Stimulated activated CD8-positive, alpha-beta memory T cell treated with anti-CD3 and anti-CD28 coated beads, Interleukin-15, amount 100 ng/mL, for 48 hours (primary cell): ENCODE measurements at regions not wholly inside any gene's neighbourhood (a gene's known extent, or its start where the extent isn't known, plus 50 kb on each side); places are given as distances from the start of the nearest gene placed in this dataset.

Experiments
- DNase-seq, 2 donors: peaks; one replicate each; pipeline ENCODE4 v3.0.0-alpha.2; 2020; ENCODE audit warnings: low read depth in 2 of 2

GRCh38 chr20:23174821-23175220, 88.7 kb upstream of the CD93 start:
- no peak for DNase-seq

GRCh38 chr20:23167431-23167830, 81.3 kb upstream of the CD93 start:
- no peak for DNase-seq

GRCh38 chr20:23166563-23166962, 80.4 kb upstream of the CD93 start:
- DNase-seq = no peak

GRCh38 chr20:23165964-23166363, 79.8 kb upstream of the CD93 start:
- no peak for DNase-seq

- DNase-seq = no peak
These were observed 79.2 kb upstream of the CD93 start for GRCh38 chr20:23165307-23165750.

- DNase-seq = no peak
These were observed 78.1 kb upstream of the CD93 start for GRCh38 chr20:23164176-23164601.

- no peak for DNase-seq
These were observed 77.4 kb upstream of the CD93 start for GRCh38 chr20:23163562-23163961.

- no peak for DNase-seq
These were observed 76.8 kb upstream of the CD93 start for GRCh38 chr20:23162887-23163286.

GRCh38 chr20:23161968-23162696, 76.0 kb upstream of the CD93 start:
- no peak for DNase-seq

- DNase-seq = no peak
These were observed 75.2 kb upstream of the CD93 start for GRCh38 chr20:23161244-23161891.

- no peak for DNase-seq
These were observed 74.6 kb upstream of the CD93 start for GRCh38 chr20:23160536-23161243.

- no peak for DNase-seq
These were observed 73.8 kb upstream of the CD93 start for GRCh38 chr20:23159947-23160318.

- no peak for DNase-seq
These were observed 73.3 kb upstream of the CD93 start for GRCh38 chr20:23159256-23159946.

GRCh38 chr20:23157734-23158133, 71.6 kb upstream of the CD93 start:
- no peak for DNase-seq

- no peak for DNase-seq
These were observed 70.8 kb upstream of the CD93 start for GRCh38 chr20:23156842-23157423.

- no peak for DNase-seq
These were observed 70.2 kb upstream of the CD93 start for GRCh38 chr20:23156170-23156841.

- no peak for DNase-seq
These were observed 69.0 kb upstream of the CD93 start for GRCh38 chr20:23155141-23155590.

- no peak for DNase-seq
These were observed 67.7 kb upstream of the CD93 start for GRCh38 chr20:23153696-23154341.

- no peak for DNase-seq
These were observed 66.8 kb upstream of the CD93 start for GRCh38 chr20:23152902-23153301.

GRCh38 chr20:23152308-23152892, 66.3 kb upstream of the CD93 start:
- DNase-seq = no peak
